ENCODE measurements at regions not wholly inside any gene's neighbourhood (a gene's known extent, or its start where the extent isn't known, plus 50 kb on each side); places are given as distances from the start of the nearest gene placed in this dataset.

- DNase-seq (no peak), ATAC-seq (no peak)
- Mint-ChIP-seq H3K36me3 (ENCODE audit: low read depth) (no peaks in the 10 kb centered on the region), H3K4me1 (ENCODE audit: low read depth) (no peaks in the 10 kb centered on the region), H3K27ac (no peak overlapping the region), H3K27me3 (peaks cover 4% of the 10 kb centered on the region), H3K4me3 (no peak overlapping the region), H3K9me3 (no peaks in the 10 kb centered on the region)
- ChIA-PET CTCF (no interaction called here), POLR2A (no interaction called here)
- intact Hi-C loops (cut with micrococcal nuclease) = no loop called here
- no peak for TF ChIP-seq CTCF (IDR thresholded peaks at IDR 0.05)
Measured at GRCh38 chr5:58185397-58185796, 274.5 kb downstream of the PLK2 start.

GRCh38 chr5:58184910-58185309 lies 275.0 kb downstream of the PLK2 start:
- no peak for DNase-seq
- Mint-ChIP-seq H3K4me1 (ENCODE audit: low read depth) (no peaks in the 10 kb centered on the region), H3K27ac (no peak overlapping the region), H3K36me3 (ENCODE audit: low read depth) (no peaks in the 10 kb centered on the region), H3K27me3 (peaks cover 1% of the 10 kb centered on the region), H3K9me3 (no peaks in the 10 kb centered on the region), H3K4me3 (no peak overlapping the region)
- ATAC-seq = no peak
- intact Hi-C loops (cut with micrococcal nuclease) = no loop called here
- no peak for TF ChIP-seq CTCF (IDR thresholded peaks at IDR 0.05)
- CTCF ChIA-PET = no interaction called here
- POLR2A ChIA-PET = no interaction called here

- TF ChIP-seq CTCF (IDR thresholded peaks at IDR 0.05) = no peak
- no peaks in the 10 kb centered on the region for H3K27me3 Mint-ChIP-seq
- POLR2A ChIA-PET = no interaction called here
- H3K36me3 Mint-ChIP-seq (ENCODE audit: low read depth) = no peaks in the 10 kb centered on the region
- no peaks in the 10 kb centered on the region for H3K9me3 Mint-ChIP-seq
- H3K4me3 Mint-ChIP-seq = no peak overlapping the region
- H3K4me1 Mint-ChIP-seq (ENCODE audit: low read depth) = no peaks in the 10 kb centered on the region
- intact Hi-C loops (cut with micrococcal nuclease) = no loop called here
- ATAC-seq = no peak
- no peak for DNase-seq
- no peak overlapping the region for H3K27ac Mint-ChIP-seq
- CTCF ChIA-PET = no interaction called here
Measured at GRCh38 chr5:58183786-58184085, 276.1 kb downstream of the PLK2 start.

GRCh38 chr5:58183078-58183785 lies 276.7 kb downstream of the PLK2 start:
- intact Hi-C loops (cut with micrococcal nuclease) = no loop called here
- CTCF ChIA-PET = no interaction called here
- H3K36me3 Mint-ChIP-seq (ENCODE audit: low read depth) = no peaks in the 10 kb centered on the region
- no peaks in the 10 kb centered on the region for H3K27me3 Mint-ChIP-seq
- POLR2A ChIA-PET = no interaction called here
- TF ChIP-seq CTCF (IDR thresholded peaks at IDR 0.05) = no peak
- H3K27ac Mint-ChIP-seq = no peak overlapping the region
- no peak for ATAC-seq
- H3K4me1 Mint-ChIP-seq (ENCODE audit: low read depth) = no peaks in the 10 kb centered on the region
- no peak for DNase-seq
- no peak overlapping the region for H3K4me3 Mint-ChIP-seq
- no peaks in the 10 kb centered on the region for H3K9me3 Mint-ChIP-seq

GRCh38 chr5:58182287-58182841 lies 277.5 kb downstream of the PLK2 start:
- H3K4me3 Mint-ChIP-seq = no peak overlapping the region
- ATAC-seq (no peak), DNase-seq (no peak)
- ChIA-PET CTCF (no interaction called here), POLR2A (no interaction called here)
- no peaks in the 10 kb centered on the region for H3K4me1 Mint-ChIP-seq (ENCODE audit: low read depth)
- H3K9me3 Mint-ChIP-seq = no peaks in the 10 kb centered on the region
- no peaks in the 10 kb centered on the region for H3K27me3 Mint-ChIP-seq
- no peaks in the 10 kb centered on the region for H3K36me3 Mint-ChIP-seq (ENCODE audit: low read depth)
- H3K27ac Mint-ChIP-seq = no peak overlapping the region
- TF ChIP-seq CTCF (IDR thresholded peaks at IDR 0.05) = no peak
- intact Hi-C loops (cut with micrococcal nuclease) = no loop called here
